SU-DHL-6 (cell line): ENCODE measurements at regions not wholly inside any gene's neighbourhood (a gene's known extent, or its start where the extent isn't known, plus 50 kb on each side); places are given as distances from the start of the nearest gene placed in this dataset.

Experiments
- CTCF ChIP-seq: fragments of 200-600 bp; sonication (generic); IDR thresholded peaks from one replicate; pipeline ENCODE4 v1.5.1; 2017; ENCODE audit warnings: antibody characterized with exemption, mild to moderate bottlenecking, low read length, moderate library complexity; ENCODE audit not compliant: insufficient read depth, poor library complexity, severe bottlenecking
- EZH2phosphoT487 ChIP-seq: fragments of 200-600 bp; sonication (generic), shearing (Covaris generic); conservative IDR thresholded peaks from 2 replicates; pipeline ENCODE4 v1.6.1; 2018; ENCODE audit warnings: mild to moderate bottlenecking, antibody characterized with exemption, low read length, moderate library complexity, mixed read lengths

GRCh38 chr5:88058625-88059024 lies 210.0 kb downstream of the TMEM161B start:
- no peak for TF ChIP-seq CTCF
- TF ChIP-seq EZH2phosphoT487 = no peak
